ENCODE measurements at regions not wholly inside any gene's neighbourhood (a gene's known extent, or its start where the extent isn't known, plus 50 kb on each side); places are given as distances from the start of the nearest gene placed in this dataset.
"Not testable (repeated sequence)": the region's sequence is repeated elsewhere in the genome, so short reads cannot be mapped to it uniquely, and the experiment has no call there.

- not testable (repeated sequence) for DNase-seq (ENCODE audit: low read depth); H3K4me3 ChIP-seq (ENCODE audit: low read depth, low read length)
These were observed 79.2 kb downstream of the PXDC1 start for GRCh38 chr6:3672339-3672738.

- no peak overlapping the region for H3K4me3 ChIP-seq (ENCODE audit: low read depth, low read length)
- DNase-seq (ENCODE audit: low read depth): no peak
- TF ChIP-seq CTCF (IDR thresholded peaks at IDR 0.05; ENCODE audit: control insufficient read depth, extremely low read depth, insufficient read depth): no peak
These were observed 80.1 kb downstream of the PXDC1 start for GRCh38 chr6:3671382-3671781.

- no peak for DNase-seq (ENCODE audit: low read depth)
- H3K4me3 ChIP-seq (ENCODE audit: low read depth, low read length): no peak overlapping the region
- TF ChIP-seq CTCF (IDR thresholded peaks at IDR 0.05; ENCODE audit: control insufficient read depth, extremely low read depth, insufficient read depth): no peak
These were observed 81.2 kb downstream of the PXDC1 start for GRCh38 chr6:3670356-3670755.

GRCh38 chr6:3669916-3670315 is 81.6 kb downstream of the PXDC1 start:
- no peak for TF ChIP-seq CTCF (IDR thresholded peaks at IDR 0.05; ENCODE audit: control insufficient read depth, extremely low read depth, insufficient read depth)
- peak; percentile 54 for DNase-seq (ENCODE audit: low read depth)
- no peak overlapping the region for H3K4me3 ChIP-seq (ENCODE audit: low read depth, low read length)

- TF ChIP-seq CTCF (IDR thresholded peaks at IDR 0.05; ENCODE audit: control insufficient read depth, extremely low read depth, insufficient read depth): no peak
- DNase-seq (ENCODE audit: low read depth): no peak
- no peak overlapping the region for H3K4me3 ChIP-seq (ENCODE audit: low read depth, low read length)
These were observed 85.9 kb downstream of the PXDC1 start for GRCh38 chr6:3665608-3666007.

GRCh38 chr6:3664625-3665041 is 86.9 kb downstream of the PXDC1 start:
- no peak overlapping the region for H3K4me3 ChIP-seq (ENCODE audit: low read depth, low read length)
- DNase-seq (ENCODE audit: low read depth): peak; percentile 78
- no peak for TF ChIP-seq CTCF (IDR thresholded peaks at IDR 0.05; ENCODE audit: control insufficient read depth, extremely low read depth, insufficient read depth)

- no peak for TF ChIP-seq CTCF (IDR thresholded peaks at IDR 0.05; ENCODE audit: control insufficient read depth, extremely low read depth, insufficient read depth)
- H3K4me3 ChIP-seq (ENCODE audit: low read depth, low read length): no peak overlapping the region
- no peak for DNase-seq (ENCODE audit: low read depth)
These were observed 87.7 kb downstream of the PXDC1 start for GRCh38 chr6:3663811-3664210.
